ENCODE measurements at regions not wholly inside any gene's neighbourhood (a gene's known extent, or its start where the extent isn't known, plus 50 kb on each side); places are given as distances from the start of the nearest gene placed in this dataset.

DNA sequence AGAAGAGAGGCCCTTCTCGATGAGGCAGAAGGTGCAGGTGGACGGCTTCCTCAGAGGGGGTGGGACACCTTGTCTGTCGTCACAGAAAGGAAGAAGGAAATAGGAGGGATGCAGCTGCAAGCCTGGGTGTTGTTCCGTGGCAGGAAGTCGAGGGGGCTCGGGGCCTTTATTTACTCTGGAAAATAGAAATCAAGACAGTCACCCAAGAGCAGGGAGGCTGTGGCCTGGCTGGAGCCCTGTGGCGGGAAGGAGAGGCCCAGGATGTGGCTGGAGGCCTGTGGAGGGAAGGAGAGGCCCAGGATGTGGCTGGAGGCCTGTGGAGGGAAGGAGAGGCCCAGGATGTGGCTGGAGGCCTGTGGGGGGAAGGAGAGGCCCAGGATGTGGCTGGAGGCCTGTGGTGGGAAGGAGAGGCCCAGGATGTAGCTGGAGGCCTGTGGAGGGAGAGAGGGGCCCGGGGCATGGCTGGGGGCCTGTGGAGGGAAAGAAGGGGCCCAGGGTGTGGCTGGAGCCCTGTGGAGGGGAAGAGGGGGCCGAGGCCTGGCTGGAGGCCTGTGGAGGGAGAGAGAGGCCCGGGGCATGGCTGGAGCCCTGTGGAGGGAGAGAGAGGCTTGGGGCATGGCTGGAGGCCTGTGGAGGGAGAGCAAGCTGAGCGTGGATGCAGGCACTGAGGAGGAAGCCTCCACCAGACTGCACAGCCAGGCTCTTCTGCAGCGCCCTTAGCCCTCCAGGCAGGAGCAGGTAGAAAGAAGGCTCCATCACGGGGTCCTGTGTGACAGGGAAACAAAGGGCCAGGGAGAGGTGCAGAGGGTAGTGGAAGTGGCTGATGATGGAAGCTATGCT is 97.3 kb upstream of the SFMBT2 start:
- peak overlapping the region; percentile 94 for H3K27ac Mint-ChIP-seq
- H3K27me3 Mint-ChIP-seq (ENCODE audit: low read depth): peaks cover 3% of the 10 kb centered on the region
- H3K36me3 Mint-ChIP-seq (ENCODE audit: low read depth): peaks cover 42% of the 10 kb centered on the region
- peaks cover 43% of the 10 kb centered on the region for H3K9me3 Mint-ChIP-seq
- H3K4me1 Mint-ChIP-seq (ENCODE audit: low read depth): peaks cover 58% of the 10 kb centered on the region
- H3K4me3 Mint-ChIP-seq: peak overlapping the region; percentile 63

DNA sequence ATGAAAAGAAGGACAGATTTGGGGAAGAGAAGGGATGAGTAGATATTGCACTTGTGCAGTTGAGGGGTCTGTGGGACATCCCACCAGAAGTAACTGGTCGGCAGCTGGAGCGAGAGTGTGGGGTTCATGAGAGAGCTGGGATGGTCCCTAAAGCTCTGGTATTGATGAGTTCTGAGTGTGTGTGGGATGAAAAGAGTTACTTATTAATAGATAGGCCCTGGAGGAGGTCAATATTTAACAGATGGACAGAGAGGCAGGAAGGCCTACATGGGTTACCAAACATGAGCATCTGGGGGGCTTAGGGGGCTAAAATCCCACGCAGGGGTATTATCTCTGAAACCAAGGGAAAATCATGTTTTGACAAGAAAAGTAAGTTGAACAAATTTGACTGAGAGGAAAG is 95.7 kb upstream of the SFMBT2 start:
- H3K36me3 Mint-ChIP-seq (ENCODE audit: low read depth): peaks cover 42% of the 10 kb centered on the region
- H3K27me3 Mint-ChIP-seq (ENCODE audit: low read depth): peaks cover 4% of the 10 kb centered on the region
- H3K4me1 Mint-ChIP-seq (ENCODE audit: low read depth): peaks cover 55% of the 10 kb centered on the region
- H3K9me3 Mint-ChIP-seq: peaks cover 39% of the 10 kb centered on the region
- H3K4me3 Mint-ChIP-seq: peak overlapping the region; percentile 12
- peak overlapping the region; percentile 94 for H3K27ac Mint-ChIP-seq

DNA sequence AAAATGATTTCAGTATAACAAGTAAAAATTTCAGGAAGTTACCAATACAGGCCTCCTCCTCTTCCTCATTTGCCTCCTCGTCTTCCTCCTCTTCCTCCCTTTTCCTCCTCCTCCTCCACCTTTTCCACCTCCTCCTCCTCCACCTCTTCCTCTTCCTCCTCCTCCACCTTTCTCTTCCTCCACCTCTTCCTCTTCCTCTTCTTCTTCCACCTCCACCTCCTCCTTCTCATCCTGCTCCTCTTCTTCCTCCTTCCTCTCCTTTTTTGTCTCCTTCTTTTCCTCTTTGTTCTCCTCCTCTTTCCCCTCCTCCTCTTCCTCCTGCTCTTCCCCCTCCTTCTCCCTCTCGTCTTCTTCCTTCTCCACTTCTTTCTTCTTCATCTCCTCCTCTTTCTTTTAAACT is 94.4 kb upstream of the SFMBT2 start:
- Mint-ChIP-seq H3K9me3 (peaks cover 28% of the 10 kb centered on the region), H3K36me3 (ENCODE audit: low read depth) (peaks cover 34% of the 10 kb centered on the region), H3K27ac (peak overlapping the region; percentile 12), H3K4me3 (no peak overlapping the region), H3K4me1 (ENCODE audit: low read depth) (peaks cover 53% of the 10 kb centered on the region), H3K27me3 (ENCODE audit: low read depth) (peaks cover 7% of the 10 kb centered on the region)

DNA sequence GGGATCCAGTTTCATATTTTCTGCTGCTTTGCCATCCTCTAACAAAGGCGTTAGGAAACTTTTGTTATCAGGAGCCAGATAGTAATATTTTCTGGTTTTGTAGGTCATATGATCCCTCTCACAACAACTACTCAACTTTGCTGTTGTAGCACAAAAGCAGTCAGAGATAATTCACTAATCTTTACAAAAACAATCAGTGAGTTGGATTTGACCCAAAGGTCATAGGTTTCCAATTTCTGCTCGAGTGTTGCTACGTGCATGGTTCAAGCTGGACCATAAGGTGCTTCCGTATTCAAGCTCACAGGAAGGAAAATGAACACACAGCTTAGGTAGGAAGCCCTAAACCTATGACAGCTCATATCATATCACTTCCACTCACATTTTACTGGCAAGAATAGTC is 92.4 kb upstream of the SFMBT2 start:
- Mint-ChIP-seq H3K27ac (no peak overlapping the region), H3K27me3 (ENCODE audit: low read depth) (peaks cover 7% of the 10 kb centered on the region), H3K4me1 (ENCODE audit: low read depth) (peaks cover 40% of the 10 kb centered on the region), H3K36me3 (ENCODE audit: low read depth) (peaks cover 19% of the 10 kb centered on the region), H3K4me3 (no peak overlapping the region), H3K9me3 (peaks cover 12% of the 10 kb centered on the region)

DNA sequence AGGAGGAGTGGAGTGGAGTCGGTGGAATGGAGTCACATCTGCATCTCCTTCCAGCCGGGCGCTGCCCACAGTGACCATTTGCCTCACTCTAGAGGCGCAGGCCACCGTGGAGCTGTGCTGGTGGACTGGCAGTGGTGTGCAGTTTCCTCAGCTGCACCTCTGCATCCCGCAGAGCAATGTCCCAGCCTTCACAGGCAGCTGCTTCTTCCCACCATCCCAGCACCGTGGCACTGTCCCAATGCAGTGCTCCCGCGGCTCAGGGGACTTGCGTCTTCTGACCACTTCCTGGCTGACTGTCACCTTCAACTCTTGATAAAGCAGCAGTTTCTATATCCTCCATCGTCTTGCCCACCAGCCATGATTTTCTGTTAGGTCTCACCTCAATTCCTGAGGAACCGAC is 90.3 kb upstream of the SFMBT2 start:
- peaks cover 6% of the 10 kb centered on the region for H3K36me3 Mint-ChIP-seq (ENCODE audit: low read depth)

DNA sequence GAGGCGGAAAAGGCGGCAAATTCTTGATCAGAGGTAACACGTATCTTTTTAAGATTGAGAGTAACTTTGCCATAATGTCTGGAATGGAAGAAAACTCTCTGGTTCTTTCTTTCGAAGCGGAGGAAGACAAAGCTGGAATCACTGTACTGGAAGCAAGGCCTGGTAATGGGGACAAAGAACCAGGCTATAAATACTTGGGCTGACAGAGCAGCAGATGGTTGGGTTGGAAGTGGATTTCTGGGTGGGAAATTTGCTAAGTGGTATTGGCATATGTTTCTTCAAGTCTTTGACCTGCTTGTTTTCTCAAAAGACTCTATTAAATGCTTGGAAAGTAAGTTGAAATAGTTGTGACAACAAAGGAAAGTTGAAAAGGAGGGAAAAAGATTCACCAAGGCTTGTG is 87.3 kb upstream of the SFMBT2 start:
- peaks cover 36% of the 10 kb centered on the region for H3K4me1 Mint-ChIP-seq (ENCODE audit: low read depth)
- H3K9me3 Mint-ChIP-seq: no peaks in the 10 kb centered on the region
- no peak overlapping the region for H3K4me3 Mint-ChIP-seq
- H3K27ac Mint-ChIP-seq: no peak overlapping the region
- peaks cover 3% of the 10 kb centered on the region for H3K36me3 Mint-ChIP-seq (ENCODE audit: low read depth)
- H3K27me3 Mint-ChIP-seq (ENCODE audit: low read depth): peaks cover 11% of the 10 kb centered on the region

More for the DNA sequence above, 90.3 kb upstream of the SFMBT2 start:
- H3K4me3 Mint-ChIP-seq: no peak overlapping the region
- no peak overlapping the region for H3K27ac Mint-ChIP-seq
- peaks cover 25% of the 10 kb centered on the region for H3K4me1 Mint-ChIP-seq (ENCODE audit: low read depth)
- peaks cover 3% of the 10 kb centered on the region for H3K9me3 Mint-ChIP-seq
- peaks cover 4% of the 10 kb centered on the region for H3K27me3 Mint-ChIP-seq (ENCODE audit: low read depth)

DNA sequence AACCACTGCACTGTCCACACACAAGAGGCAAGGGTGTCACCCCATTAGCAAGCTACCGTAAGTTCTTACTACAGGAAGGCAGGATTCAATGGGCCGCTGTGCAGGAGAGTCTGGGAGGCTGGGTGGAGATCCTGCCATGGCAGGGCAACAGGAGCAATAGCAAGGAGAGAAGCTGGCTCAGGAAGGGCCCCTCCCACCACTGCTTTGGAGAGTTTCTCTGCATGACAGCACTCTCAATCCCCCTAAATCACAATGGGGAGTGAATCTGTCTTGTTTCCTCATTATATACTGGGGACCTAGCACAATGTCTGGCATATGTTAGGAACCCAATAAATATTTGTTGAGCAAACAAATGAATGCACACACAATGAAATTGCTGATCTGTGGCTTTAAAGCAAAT is 83.2 kb upstream of the SFMBT2 start:
- H3K4me3 Mint-ChIP-seq: no peak overlapping the region
- peaks cover 11% of the 10 kb centered on the region for H3K36me3 Mint-ChIP-seq (ENCODE audit: low read depth)
- H3K4me1 Mint-ChIP-seq (ENCODE audit: low read depth): peaks cover 57% of the 10 kb centered on the region
- peaks cover 7% of the 10 kb centered on the region for H3K27me3 Mint-ChIP-seq (ENCODE audit: low read depth)
- H3K27ac Mint-ChIP-seq: no peak overlapping the region
- H3K9me3 Mint-ChIP-seq: peaks cover 7% of the 10 kb centered on the region

DNA sequence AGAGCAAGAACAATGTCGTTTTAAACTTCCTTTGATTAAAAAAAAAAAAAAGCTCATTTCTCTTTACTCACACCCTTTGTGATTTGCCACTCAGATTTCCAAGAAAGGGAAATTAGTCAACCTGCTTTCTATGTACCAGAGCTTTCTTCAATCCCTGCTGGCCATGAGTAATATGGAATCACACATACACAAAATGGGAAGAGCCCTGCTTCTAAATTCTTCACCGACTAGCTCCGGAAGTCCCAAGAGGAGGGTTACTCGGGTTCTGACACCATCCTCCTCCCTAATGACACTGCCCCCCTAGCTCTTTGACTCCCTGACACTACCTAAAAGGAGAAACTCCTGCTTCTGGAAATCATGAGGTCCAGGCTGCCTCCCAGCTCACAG is 81.8 kb upstream of the SFMBT2 start:
- Mint-ChIP-seq H3K27me3 (ENCODE audit: low read depth) (peaks cover 7% of the 10 kb centered on the region), H3K9me3 (peaks cover 7% of the 10 kb centered on the region), H3K36me3 (ENCODE audit: low read depth) (peaks cover 11% of the 10 kb centered on the region), H3K4me1 (ENCODE audit: low read depth) (peaks cover 62% of the 10 kb centered on the region), H3K4me3 (peak overlapping the region; percentile 41), H3K27ac (peak overlapping the region; percentile 78)

DNA sequence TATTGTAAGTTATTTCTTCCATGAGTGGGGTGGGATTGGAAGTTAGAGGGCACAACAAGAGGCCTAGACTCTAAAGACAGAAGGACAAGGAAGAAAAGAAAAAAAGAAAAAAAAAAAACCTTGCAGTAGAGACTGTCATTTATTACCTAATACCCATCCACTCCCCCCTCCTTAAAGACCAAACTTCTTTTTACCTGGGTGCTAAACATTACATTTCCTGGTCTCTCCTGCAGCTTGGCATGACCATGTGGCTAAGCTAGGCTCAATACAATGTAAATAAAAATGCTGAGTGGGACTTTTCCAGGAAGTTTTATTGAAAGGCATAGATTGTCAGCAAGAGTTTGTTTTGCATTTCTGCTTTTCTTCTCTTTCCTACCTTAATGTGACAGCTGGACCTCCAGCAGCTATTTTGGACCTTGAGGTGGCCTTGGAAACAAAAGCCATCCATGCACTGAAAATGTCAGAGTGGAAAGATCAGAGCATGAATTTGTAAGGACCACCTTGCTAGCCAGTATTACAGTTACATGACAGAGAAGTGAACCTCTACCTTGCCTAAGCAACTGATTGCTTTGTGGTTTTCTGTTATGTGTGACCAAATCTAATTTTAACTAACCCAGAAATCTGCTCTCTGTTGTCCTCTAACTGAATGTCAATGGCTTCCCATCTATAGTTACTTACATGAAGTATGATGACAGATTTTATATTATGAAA is 81.3 kb upstream of the SFMBT2 start:
- Mint-ChIP-seq H3K27me3 (ENCODE audit: low read depth) (peaks cover 7% of the 10 kb centered on the region), H3K36me3 (ENCODE audit: low read depth) (peaks cover 16% of the 10 kb centered on the region), H3K9me3 (peaks cover 12% of the 10 kb centered on the region), H3K4me1 (ENCODE audit: low read depth) (peaks cover 64% of the 10 kb centered on the region), H3K27ac (peak overlapping the region; percentile 78), H3K4me3 (peak overlapping the region; percentile 41)

DNA sequence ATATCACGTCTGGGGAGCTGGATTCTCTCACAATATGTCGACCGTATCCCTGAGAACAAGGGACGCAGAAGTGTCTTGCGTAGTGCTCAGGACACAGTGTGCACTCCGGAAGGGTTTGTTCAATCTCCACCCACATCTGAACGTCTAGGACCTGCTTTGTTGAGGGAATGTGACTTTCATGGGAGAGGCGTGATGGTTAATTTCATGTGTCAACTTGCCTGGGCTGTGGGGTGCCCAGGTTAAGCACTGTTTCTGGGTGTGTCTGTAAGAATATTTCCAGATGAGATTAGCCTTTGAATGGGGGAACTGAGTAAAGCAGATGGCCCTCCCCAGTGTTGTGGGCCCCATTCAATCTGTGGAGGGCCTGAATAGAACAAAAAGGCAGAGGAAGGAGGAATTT is 80.4 kb upstream of the SFMBT2 start:
- H3K9me3 Mint-ChIP-seq: peaks cover 12% of the 10 kb centered on the region
- H3K27ac Mint-ChIP-seq: peak overlapping the region; percentile 43
- peaks cover 68% of the 10 kb centered on the region for H3K4me1 Mint-ChIP-seq (ENCODE audit: low read depth)
- H3K4me3 Mint-ChIP-seq: no peak overlapping the region
- H3K27me3 Mint-ChIP-seq (ENCODE audit: low read depth): peaks cover 7% of the 10 kb centered on the region
- H3K36me3 Mint-ChIP-seq (ENCODE audit: low read depth): peaks cover 18% of the 10 kb centered on the region

DNA sequence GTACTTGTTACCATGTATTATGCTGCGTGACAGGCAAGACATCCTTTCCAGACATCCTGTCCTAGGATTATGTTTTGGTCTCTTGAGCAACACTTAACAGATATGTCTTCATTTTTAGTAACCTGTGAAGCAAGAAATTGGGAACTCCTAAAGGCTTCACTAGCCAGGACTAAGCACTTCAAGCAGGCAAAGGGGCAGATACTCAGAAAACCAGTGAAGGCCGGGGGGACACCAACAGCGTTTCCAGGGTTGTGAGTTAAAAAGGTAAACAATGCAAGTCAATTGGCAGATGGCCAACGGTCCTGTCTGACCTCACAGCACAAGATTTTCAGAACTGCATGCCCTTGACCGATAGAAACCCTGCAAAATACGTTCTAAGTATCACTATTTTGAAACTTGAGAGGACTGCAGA is 77.6 kb upstream of the SFMBT2 start:
- Mint-ChIP-seq H3K9me3 (peaks cover 21% of the 10 kb centered on the region), H3K27me3 (ENCODE audit: low read depth) (no peaks in the 10 kb centered on the region), H3K36me3 (ENCODE audit: low read depth) (peaks cover 20% of the 10 kb centered on the region), H3K27ac (no peak overlapping the region), H3K4me3 (no peak overlapping the region), H3K4me1 (ENCODE audit: low read depth) (peaks cover 74% of the 10 kb centered on the region)

DNA sequence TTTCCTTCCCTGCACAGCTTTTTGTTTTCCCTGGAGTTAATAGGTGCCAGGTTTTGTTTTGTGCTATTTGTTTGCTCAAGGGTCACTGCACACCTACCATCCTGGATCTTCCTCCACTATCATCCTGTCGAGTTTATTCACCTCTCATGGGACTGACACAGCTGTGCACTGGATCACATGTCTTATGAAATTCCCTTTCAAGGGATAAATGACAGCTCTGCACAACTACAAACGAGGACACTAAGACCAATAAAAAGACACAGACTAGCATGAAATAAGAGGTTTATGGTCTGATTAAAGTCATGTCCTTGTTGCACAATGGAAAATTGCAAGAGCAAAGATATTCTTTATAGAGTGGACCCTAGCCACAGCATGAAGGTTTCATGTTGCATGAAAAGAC is 76.7 kb upstream of the SFMBT2 start:
- Mint-ChIP-seq H3K27me3 (ENCODE audit: low read depth) (no peaks in the 10 kb centered on the region), H3K4me3 (peak overlapping the region; percentile 1), H3K4me1 (ENCODE audit: low read depth) (peaks cover 73% of the 10 kb centered on the region), H3K27ac (no peak overlapping the region), H3K9me3 (peaks cover 22% of the 10 kb centered on the region), H3K36me3 (ENCODE audit: low read depth) (peaks cover 20% of the 10 kb centered on the region)

DNA sequence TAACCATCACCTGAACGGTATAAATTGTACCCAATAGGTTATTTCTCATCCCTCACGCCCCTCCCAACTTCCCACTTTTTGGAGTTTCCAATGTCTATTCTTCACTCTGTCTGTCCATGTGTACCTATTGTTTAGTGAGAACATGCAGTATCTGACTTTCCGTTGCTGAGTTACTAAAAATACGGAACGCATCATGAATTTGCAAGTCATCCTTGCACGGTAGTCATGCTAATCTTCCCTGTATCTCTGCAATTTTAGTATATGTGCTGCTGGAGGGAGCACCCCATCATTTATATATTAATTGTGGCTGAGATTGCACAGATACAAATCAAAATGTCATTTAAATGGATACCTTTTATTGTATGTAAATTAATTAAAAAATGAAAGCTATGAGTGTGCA is 75.7 kb upstream of the SFMBT2 start:
- H3K4me1 Mint-ChIP-seq (ENCODE audit: low read depth): peaks cover 68% of the 10 kb centered on the region
- no peak overlapping the region for H3K4me3 Mint-ChIP-seq
- H3K27ac Mint-ChIP-seq: no peak overlapping the region
- H3K9me3 Mint-ChIP-seq: peaks cover 22% of the 10 kb centered on the region
- H3K27me3 Mint-ChIP-seq (ENCODE audit: low read depth): no peaks in the 10 kb centered on the region
- H3K36me3 Mint-ChIP-seq (ENCODE audit: low read depth): peaks cover 17% of the 10 kb centered on the region

DNA sequence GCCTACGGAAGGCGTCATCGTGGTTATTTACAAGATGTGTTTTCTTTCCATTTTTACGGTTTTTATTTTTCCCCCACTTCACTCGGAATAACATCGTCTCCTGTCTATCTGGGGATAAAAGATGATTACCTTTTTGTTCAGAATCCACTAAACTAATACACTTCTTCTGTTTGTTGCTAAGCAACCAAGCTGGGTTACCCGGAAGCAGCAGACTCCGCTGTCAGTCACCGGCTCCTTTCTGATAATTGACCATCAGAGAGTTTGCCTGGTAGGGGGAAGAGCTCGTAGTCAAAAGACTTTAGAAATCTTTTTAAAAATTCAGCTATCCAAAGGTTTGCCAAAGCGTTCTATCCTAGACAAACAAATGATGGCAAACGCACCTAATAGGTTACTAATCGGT is 75.0 kb upstream of the SFMBT2 start:
- no peak overlapping the region for H3K4me3 Mint-ChIP-seq
- peaks cover 12% of the 10 kb centered on the region for H3K36me3 Mint-ChIP-seq (ENCODE audit: low read depth)

DNA sequence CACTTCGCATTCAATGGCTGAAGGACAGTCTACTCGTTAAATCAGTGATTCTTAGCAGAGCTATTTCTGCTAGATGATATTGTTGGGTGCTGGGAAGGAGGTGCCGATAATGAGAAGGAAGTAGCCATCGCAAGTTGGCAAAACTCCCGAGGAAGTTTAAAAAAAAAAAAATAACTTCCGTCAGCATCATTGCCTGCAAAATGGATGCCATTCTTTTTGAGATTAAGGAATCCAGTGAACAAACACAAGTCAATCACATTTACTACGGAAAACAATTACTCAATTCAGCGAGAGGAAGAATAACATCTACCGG is 74.4 kb upstream of the SFMBT2 start:
- peak overlapping the region; percentile 45 for H3K4me3 Mint-ChIP-seq
- H3K36me3 Mint-ChIP-seq (ENCODE audit: low read depth): peaks cover 12% of the 10 kb centered on the region
- H3K27me3 Mint-ChIP-seq (ENCODE audit: low read depth): no peaks in the 10 kb centered on the region
- peaks cover 15% of the 10 kb centered on the region for H3K9me3 Mint-ChIP-seq
- H3K4me1 Mint-ChIP-seq (ENCODE audit: low read depth): peaks cover 67% of the 10 kb centered on the region
- H3K27ac Mint-ChIP-seq: peak overlapping the region; percentile 79

More for the DNA sequence above, 75.0 kb upstream of the SFMBT2 start:
- Mint-ChIP-seq H3K27ac (peak overlapping the region; percentile 79), H3K4me1 (ENCODE audit: low read depth) (peaks cover 68% of the 10 kb centered on the region), H3K9me3 (peaks cover 16% of the 10 kb centered on the region), H3K27me3 (ENCODE audit: low read depth) (no peaks in the 10 kb centered on the region)

Measured in T-helper 1 cell treated with Interleukin-12 subunit alpha and Interleukin-12 subunit beta and Interleukin-4 antibody, amounts not matched to agents 30 μg/mL and 1 μg/mL, for 36 hours (primary cell).